ENCODE measurements at regions not wholly inside any gene's neighbourhood (a gene's known extent, or its start where the extent isn't known, plus 50 kb on each side); places are given as distances from the start of the nearest gene placed in this dataset.

- H3K9me3 ChIP-seq, result no peaks in the 10 kb centered on the region
- WGBS, 2 donors, result 60% methylated on average over 1 of the region's 1 CpG
- intact Hi-C loops (cut with DNase I), result no loop called here
- no peak overlapping the region for H3K4me3 ChIP-seq (replicated peaks in 1 of 3)
- H3K4me1 ChIP-seq, result no peaks in the 10 kb centered on the region
- no peaks in the 10 kb centered on the region for H3K36me3 ChIP-seq
- no peak overlapping the region for H3K27ac ChIP-seq
- TF ChIP-seq CTCF (IDR thresholded peaks at IDR 0.05) (no peak), POLR2A (IDR thresholded peaks at IDR 0.05) (no peak)
- H3K27me3 ChIP-seq, result no peaks in the 10 kb centered on the region
- no peak for DNase-seq
Observed at GRCh38 chr1:29625084-29625420, 388.7 kb downstream of the PTPRU start.

GRCh38 chr1:29624320-29625083 lies 388.2 kb downstream of the PTPRU start:
- intact Hi-C loops (cut with DNase I), result no loop called here
- no peak for TF ChIP-seq CTCF (IDR thresholded peaks at IDR 0.05)
- no peak for TF ChIP-seq POLR2A (IDR thresholded peaks at IDR 0.05)
- Histone ChIP-seq H3K4me1 (no peaks in the 10 kb centered on the region), H3K4me3 (replicated peaks in 1 of 3) (no peak overlapping the region), H3K9me3 (no peaks in the 10 kb centered on the region), H3K27ac (no peak overlapping the region), H3K36me3 (no peaks in the 10 kb centered on the region), H3K27me3 (no peaks in the 10 kb centered on the region)
- no peak for DNase-seq
- WGBS, 2 donors, result 72 to 88% methylated on average over 9 of the region's 9 CpGs

- Histone ChIP-seq H3K4me1 (no peaks in the 10 kb centered on the region), H3K36me3 (no peaks in the 10 kb centered on the region), H3K27me3 (no peaks in the 10 kb centered on the region), H3K9me3 (no peaks in the 10 kb centered on the region), H3K4me3 (replicated peaks in 1 of 3) (no peak overlapping the region), H3K27ac (no peak overlapping the region)
- 62 to 67% methylated on average over 6 to 7 of the region's 7 CpGs for WGBS, 2 donors
- intact Hi-C loops (cut with DNase I), result no loop called here
- no peak for DNase-seq
- TF ChIP-seq POLR2A (IDR thresholded peaks at IDR 0.05) (no peak), CTCF (IDR thresholded peaks at IDR 0.05) (no peak)
Observed at GRCh38 chr1:29623501-29623900, 387.2 kb downstream of the PTPRU start.

GRCh38 chr1:29621826-29622435 lies 385.6 kb downstream of the PTPRU start:
- H3K36me3 ChIP-seq, result no peaks in the 10 kb centered on the region
- no peaks in the 10 kb centered on the region for H3K9me3 ChIP-seq
- no peaks in the 10 kb centered on the region for H3K27me3 ChIP-seq
- no peak for TF ChIP-seq POLR2A (IDR thresholded peaks at IDR 0.05)
- no peak for TF ChIP-seq CTCF (IDR thresholded peaks at IDR 0.05)
- H3K4me1 ChIP-seq, result no peaks in the 10 kb centered on the region
- intact Hi-C loops (cut with DNase I), result no loop called here
- no peak overlapping the region for H3K27ac ChIP-seq
- no peak overlapping the region for H3K4me3 ChIP-seq (replicated peaks in 1 of 3)
- 75 to 83% methylated on average over 11 of the region's 11 CpGs for WGBS, 2 donors
- no peak for DNase-seq

- H3K4me1 ChIP-seq, result no peaks in the 10 kb centered on the region
- 74 to 80% methylated on average over 7 of the region's 7 CpGs for WGBS, 2 donors
- no peaks in the 10 kb centered on the region for H3K9me3 ChIP-seq
- no peaks in the 10 kb centered on the region for H3K36me3 ChIP-seq
- H3K27me3 ChIP-seq, result no peaks in the 10 kb centered on the region
- TF ChIP-seq CTCF (IDR thresholded peaks at IDR 0.05) (no peak), POLR2A (IDR thresholded peaks at IDR 0.05) (no peak)
- DNase-seq, result no peak
- H3K4me3 ChIP-seq (replicated peaks in 1 of 3), result no peak overlapping the region
- intact Hi-C loops (cut with DNase I), result no loop called here
- H3K27ac ChIP-seq, result no peak overlapping the region
Observed at GRCh38 chr1:29620631-29621030, 384.3 kb downstream of the PTPRU start.

Measured in thyroid gland (tissue), 4 donors.